ENCODE measurements at regions not wholly inside any gene's neighbourhood (a gene's known extent, or its start where the extent isn't known, plus 50 kb on each side); places are given as distances from the start of the nearest gene placed in this dataset.

DNA sequence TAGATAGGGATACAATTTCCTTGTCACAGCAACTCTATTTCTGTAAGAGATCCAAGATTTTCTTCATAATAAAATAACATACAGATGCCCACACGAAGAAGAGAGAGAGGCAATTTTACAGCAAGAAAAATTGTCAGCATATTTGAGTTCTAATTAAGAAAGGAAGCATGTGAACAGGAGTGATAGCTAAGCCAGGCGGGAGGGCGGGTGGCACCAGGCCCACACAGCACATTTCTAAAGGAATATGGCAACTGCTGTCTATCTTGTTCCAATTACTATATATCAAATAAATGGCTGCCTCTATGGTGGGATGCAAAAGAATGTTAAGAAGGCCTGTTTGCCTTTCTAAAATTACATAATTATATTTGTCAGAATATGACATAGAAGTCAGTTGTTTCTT, 248.3 kb upstream of the DOK6 start:
- TF ChIP-seq CTCF (IDR thresholded peaks at IDR 0.05) (no peak), POLR2A (IDR thresholded peaks at IDR 0.05) (no peak)

All from heart left ventricle (tissue), 13 donors.